Transverse colon (tissue), 4 donors: ENCODE measurements at regions not wholly inside any gene's neighbourhood (a gene's known extent, or its start where the extent isn't known, plus 50 kb on each side); places are given as distances from the start of the nearest gene placed in this dataset.

ENCODE experiments used
- EP300 ChIP-seq: sonication (generic); formaldehyde crosslinking; IDR thresholded peaks from one replicate; pipeline ENCODE4 v1.6.1; 2017; ENCODE audit warnings: antibody characterized with exemption, low read depth
- POLR2A ChIP-seq: fragments of 450-650 bp; IDR thresholded peaks from one replicate; pipeline ENCODE4 v1.6.1; 2016; ENCODE audit warnings: antibody characterized with exemption, mild to moderate bottlenecking, moderate library complexity
- POLR2AphosphoS5 ChIP-seq, 3 donors: sonication (generic); formaldehyde crosslinking; IDR thresholded peaks; one replicate each; pipeline ENCODE4 v1.6.1; 2016; ENCODE audit warnings: antibody characterized with exemption in 3 of 3
- TF ChIP-seq, protein P1 (sequence below), 5 experiments: fragments of 200-600 bp in 3 of 5; fragments of 450-650 bp in 2 of 5; sonication (generic) in 3 of 5; IDR thresholded peaks; 1 replicate in 2 of 5; 2 replicates in 3 of 5; pipeline ENCODE4 v1.5.1; 2016 to 2017; ENCODE audit warnings: antibody characterized with exemption in 5 of 5, inconsistent platforms in 3 of 5, mild to moderate bottlenecking in 2 of 5, moderate library complexity in 1 of 5

GRCh38 chr20:53736122-53736756 is 142.6 kb upstream of the ZNF217 start:
- TF ChIP-seq POLR2A (no peak), POLR2AphosphoS5 (IDR thresholded peaks at IDR 0.05) (no peak), EP300 (no peak)
- TF ChIP-seq, protein P1, sequence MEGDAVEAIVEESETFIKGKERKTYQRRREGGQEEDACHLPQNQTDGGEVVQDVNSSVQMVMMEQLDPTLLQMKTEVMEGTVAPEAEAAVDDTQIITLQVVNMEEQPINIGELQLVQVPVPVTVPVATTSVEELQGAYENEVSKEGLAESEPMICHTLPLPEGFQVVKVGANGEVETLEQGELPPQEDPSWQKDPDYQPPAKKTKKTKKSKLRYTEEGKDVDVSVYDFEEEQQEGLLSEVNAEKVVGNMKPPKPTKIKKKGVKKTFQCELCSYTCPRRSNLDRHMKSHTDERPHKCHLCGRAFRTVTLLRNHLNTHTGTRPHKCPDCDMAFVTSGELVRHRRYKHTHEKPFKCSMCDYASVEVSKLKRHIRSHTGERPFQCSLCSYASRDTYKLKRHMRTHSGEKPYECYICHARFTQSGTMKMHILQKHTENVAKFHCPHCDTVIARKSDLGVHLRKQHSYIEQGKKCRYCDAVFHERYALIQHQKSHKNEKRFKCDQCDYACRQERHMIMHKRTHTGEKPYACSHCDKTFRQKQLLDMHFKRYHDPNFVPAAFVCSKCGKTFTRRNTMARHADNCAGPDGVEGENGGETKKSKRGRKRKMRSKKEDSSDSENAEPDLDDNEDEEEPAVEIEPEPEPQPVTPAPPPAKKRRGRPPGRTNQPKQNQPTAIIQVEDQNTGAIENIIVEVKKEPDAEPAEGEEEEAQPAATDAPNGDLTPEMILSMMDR (IDR thresholded peaks at IDR 0.05), result no peak
